ENCODE measurements at regions not wholly inside any gene's neighbourhood (a gene's known extent, or its start where the extent isn't known, plus 50 kb on each side); places are given as distances from the start of the nearest gene placed in this dataset.

DNA sequence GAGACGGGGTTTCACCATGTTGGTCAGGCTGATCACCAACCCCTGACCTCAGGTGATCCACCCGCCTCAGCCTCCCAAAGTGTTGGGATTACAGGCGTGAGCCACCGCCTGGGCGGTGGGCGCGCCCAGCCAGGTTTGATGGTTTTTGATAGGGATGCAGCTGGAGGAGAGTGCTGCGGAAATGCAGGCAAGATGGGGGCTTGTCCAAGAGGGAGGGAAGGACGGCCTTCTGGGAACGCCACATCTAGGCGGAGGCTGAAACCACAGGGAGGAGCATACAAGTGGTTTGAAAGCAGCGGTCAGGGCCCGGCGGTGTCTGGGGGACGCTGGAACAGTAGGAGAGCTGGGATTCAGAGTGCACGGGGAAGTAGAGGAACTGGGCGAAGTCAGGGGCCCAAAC lies 134.6 kb downstream of the VRK1 start:
- no peak for DNase-seq (ENCODE audit: low read depth)

DNA sequence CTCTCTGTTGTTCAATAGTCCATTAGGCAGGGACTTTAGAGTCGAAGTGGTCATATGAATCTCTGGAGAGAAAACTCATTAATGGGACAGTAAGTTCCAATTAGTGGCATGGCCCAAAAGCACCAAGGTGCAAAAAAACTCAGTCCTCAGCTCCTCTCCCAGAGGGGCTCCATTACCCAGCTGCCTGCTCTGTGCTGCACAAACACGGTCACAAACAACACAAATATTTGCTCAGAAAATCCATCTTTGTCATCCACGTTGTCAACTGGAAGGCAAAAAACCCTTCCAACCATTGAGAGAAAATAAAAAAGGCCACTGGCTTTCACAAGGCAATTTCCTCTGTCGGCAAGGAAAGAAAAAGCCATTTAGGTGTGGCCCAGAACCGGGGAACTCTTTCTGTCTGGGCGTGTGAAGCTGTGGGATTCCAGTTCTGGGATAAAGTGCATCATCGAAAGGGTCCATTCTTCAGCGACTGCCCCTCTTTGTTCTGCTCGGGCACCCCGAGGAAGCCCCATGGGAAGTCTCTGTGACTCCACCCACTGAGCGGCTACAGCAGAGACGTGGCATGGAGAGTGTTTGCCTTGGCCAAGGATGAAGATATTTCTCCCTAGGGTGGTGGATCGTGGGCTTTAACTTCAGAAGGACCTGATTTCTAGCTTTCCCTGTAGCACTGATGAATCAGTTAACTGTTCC lies 137.6 kb downstream of the VRK1 start:
- DNase-seq (ENCODE audit: low read depth): no peak

GRCh38 chr14:96938946-96939345 lies 141.8 kb downstream of the VRK1 start:
- DNase-seq (ENCODE audit: low read depth): no peak

DNA sequence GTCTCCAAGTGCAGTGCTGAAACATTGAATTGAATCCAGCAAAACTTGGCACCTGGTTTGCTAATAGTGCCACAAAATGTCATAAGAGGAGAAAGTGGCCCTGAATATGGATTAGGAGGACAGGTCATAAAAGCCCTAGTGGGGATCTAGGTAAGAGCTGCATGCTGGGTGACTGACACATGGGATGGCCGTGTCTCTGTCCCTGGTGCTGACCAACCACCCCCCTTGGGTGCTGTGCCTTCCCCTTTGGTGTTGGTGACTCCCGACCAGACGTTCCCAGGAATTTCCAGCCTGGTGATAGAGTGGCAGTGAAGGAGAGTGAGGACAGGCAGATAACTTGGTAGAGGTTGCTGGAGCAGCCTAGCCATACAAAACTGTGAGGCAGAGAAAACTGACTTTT lies 142.8 kb downstream of the VRK1 start:
- DNase-seq (ENCODE audit: low read depth): no peak

GRCh38 chr14:96944297-96944696 lies 147.1 kb downstream of the VRK1 start:
- no peak for DNase-seq (ENCODE audit: low read depth)

- no peak for DNase-seq (ENCODE audit: low read depth)
Measured at GRCh38 chr14:96945721-96946120, 148.5 kb downstream of the VRK1 start.

- no peak for DNase-seq (ENCODE audit: low read depth)
Measured at GRCh38 chr14:96949594-96949993, 152.4 kb downstream of the VRK1 start.

DNA sequence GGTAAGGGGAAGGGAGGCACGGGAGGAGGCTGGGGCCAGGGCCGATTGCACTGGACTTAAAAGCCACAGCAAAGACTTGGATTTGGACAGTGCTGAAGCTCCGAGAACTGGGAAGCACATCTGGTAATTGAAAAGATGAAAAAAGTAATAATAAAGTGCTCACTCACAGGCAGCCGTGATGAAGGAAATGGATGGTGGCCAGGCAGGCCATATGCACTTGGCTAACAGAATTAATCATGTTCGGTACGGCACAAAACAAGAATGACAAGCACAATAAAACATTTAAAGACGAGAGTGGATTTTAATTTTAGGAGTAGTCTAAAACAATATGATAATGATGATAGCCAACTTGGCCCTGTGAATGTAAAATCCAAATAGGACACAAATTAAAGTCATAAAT lies 154.3 kb downstream of the VRK1 start:
- no peak for DNase-seq (ENCODE audit: low read depth)

DNA sequence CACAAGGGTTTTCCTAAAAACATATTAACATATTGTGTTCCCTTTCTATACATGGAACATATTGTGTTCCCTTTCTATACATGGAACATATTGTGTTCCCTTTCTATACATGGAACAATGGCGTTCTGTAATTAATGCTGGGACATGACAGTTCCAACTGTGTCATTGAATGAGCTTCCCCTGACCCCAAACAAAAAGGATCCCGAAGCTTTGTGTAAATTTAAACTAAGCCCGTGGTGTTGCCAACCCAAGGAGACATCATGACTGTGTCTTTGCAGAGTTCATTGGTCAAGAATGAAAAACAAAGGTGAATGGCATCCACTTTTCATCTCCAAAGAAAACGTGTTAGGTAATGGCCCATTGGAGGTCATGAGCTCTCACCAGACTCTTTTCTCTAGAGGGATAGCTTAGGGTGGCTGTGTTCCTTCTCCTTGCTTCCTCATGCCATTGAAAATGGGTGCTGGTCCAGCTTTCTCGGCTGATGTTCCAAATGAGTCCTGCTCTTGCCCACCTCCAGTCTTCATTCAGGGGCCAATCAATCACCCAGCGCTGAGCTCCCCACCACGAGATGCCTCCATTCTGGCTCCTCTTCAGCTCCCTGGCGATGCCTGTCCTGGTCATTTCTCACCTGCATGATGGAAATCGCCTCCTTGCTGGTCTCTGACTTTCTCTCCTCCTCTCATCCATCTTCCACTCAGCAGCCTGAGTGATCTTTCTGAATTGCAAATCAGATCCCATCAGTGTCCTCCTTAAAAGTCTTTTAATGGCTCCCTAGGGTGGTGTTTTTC lies 156.1 kb downstream of the VRK1 start:
- DNase-seq (ENCODE audit: low read depth): no peak

- no peak for DNase-seq (ENCODE audit: low read depth)
Measured at GRCh38 chr14:96953875-96954185, 156.6 kb downstream of the VRK1 start.

DNA sequence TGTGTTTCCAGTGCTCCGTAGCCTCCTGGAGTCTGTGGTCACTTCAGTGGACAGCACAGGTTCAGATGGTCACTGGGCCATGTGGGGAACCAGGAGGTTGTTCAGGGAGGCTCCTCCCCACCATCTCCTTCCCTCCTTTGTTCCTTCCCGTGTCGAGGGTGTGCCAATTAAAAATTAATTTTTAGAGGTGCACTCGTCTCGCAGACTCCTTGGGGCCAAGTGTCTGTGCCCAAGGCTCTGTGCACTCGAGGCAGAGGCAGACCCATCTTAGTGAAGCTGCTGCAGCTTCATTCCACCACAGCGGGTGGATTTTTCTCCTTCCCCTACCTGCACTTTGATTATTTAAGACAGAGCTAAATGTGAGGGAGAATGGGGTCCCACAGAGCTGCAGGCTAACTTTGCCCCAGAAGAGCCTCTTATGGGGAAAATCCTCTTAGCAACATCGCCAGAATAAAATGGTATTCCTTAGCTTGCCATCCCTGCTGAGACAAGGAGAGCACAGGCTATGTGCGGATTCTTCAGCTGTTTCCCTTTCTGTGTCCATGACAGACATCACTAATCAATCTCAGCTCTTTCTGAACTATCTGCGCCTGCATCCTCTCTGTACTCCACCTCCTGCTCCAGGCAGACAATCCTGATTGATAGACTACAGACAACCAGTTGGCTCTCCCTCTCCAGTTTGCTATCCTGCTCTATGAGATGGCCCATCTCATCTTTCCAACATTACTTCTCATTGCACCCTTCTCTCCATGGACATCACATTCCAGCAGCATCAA lies 159.5 kb downstream of the VRK1 start:
- no peak for DNase-seq (ENCODE audit: low read depth)

DNA sequence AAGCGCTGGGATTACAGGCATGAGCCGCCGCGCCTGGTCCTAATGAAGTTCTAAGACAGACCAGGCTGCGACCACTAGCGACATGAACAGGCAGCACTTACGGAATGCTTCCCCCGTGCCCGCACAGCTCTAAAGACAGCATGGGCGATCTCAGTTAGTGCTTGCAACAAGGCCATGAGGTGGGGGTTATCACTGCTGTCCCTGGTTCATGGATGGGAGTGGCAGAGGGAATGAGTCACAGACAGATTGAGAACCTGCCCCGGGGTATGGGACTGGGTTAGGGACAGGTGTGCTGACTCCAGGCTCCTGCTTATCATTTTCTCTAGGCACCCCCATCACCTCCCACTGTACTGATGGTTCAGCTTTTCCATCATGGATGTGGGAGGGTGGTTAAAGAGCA lies 160.9 kb downstream of the VRK1 start:
- DNase-seq (ENCODE audit: low read depth): no peak

DNA sequence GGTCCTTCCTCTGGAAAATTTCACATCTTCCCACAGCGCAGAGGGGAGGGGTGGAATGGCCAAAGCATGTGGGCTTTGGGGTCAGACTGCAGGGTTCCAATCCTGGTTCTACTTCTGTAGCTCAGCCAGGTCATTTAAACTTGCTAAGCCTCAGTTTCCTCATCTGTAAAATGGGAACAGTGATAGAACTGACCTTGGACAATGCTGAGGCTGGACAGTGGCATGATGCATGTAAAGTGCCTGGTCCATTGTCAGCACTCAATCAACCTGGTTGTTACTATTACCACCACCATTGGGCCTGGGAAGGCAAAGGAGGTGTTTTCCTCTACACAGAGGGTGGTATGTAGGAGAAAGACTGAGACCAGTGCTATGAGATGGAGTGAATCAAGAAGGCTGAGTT lies 162.8 kb downstream of the VRK1 start:
- no peak for DNase-seq (ENCODE audit: low read depth)

- no peak for DNase-seq (ENCODE audit: low read depth)
Measured at GRCh38 chr14:96960598-96961116, 163.5 kb downstream of the VRK1 start.

GRCh38 chr14:96961895-96962294 lies 164.7 kb downstream of the VRK1 start:
- DNase-seq (ENCODE audit: low read depth): no peak

DNA sequence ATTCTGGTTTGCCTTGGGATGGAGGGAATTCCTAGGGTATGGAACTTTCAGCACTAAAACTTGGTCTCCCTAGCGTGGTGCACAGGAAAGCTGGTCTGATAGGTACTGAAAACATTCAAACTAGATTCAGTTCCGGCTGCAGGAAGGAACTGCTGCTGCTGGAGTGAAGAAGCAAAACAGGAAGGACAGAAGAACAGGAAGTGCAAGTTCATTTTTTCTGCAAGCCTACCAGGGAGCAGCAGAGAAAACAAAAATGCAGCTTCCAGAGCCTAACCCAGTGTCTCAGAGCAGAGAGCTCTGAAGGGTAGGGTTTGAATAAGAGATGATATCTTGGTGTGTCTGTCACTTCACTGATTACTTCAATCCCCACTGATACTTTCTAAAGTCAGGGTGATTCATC lies 165.2 kb downstream of the VRK1 start:
- DNase-seq (ENCODE audit: low read depth): no peak

GRCh38 chr14:96964726-96965415 lies 167.7 kb downstream of the VRK1 start:
- no peak for DNase-seq (ENCODE audit: low read depth)

DNA sequence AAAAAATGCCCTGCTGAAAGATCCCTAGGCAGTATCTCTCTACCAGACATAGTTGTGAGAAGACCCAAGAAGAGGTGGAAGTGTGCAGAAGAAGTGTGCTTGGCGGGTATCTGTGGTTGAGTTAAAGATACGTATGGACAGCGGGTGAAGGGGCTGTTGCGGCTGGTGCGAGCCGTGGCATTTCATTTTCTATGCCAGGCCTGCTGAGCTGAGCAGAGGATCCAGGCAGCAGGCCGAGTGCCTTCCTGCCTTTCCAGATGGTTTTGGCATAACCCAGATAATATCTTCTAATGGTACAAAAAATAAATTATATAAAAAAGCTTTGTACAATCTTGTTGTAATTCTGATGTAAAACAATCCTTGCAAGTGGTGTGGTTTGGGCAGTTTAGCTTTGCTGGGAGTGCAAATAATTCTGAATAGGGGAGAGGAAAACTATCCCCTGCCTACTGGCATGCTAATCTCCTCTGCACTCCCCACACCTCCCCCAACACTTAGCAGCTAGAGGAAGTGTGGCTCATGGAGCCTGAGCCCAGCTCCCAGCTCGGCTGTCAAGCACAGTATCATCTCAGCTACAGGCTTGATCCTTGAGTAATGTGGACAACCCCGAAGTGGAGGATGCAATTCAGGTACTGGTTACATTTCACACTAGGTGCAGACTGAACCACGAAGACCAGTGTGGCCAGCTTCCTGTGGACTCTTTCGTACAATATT lies 168.9 kb downstream of the VRK1 start:
- DNase-seq (ENCODE audit: low read depth): no peak

- DNase-seq (ENCODE audit: low read depth): no peak
Measured at GRCh38 chr14:96975116-96975515, 177.9 kb downstream of the VRK1 start.

DNA sequence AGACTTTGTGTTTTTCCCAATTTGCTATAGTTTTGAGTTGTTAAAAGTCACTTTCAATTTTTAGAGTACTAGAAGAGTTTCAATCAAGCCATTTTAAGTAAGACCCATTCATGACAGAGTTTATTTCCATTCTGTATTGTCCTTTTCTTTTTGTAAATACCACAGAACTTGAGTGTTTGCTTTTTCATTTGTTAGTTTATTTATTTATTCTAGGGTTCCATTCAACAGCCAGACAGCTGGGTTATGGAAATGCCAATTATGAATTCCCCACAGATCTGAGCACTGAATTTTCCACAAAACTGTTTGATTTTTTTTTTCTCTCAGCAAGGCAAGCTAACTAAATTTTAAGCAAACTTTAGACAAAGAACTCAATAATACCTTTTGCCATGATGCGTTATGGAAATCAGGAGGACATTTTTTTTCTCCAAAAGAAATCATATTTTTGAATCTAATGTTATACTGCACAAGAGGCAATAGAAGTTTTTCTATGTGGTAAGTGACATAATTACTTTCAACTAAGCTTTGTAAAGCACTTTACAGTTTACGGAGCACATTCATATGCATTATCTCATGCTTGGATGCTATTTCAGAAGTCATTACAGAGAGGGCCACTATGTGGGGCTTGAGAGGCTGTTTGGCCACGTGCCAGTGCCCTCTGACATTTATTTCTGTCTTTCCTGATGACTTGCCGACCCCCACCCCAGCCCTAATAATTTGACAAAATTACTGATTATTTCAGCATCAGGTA lies 181.5 kb downstream of the VRK1 start:
- DNase-seq (ENCODE audit: low read depth): no peak

GRCh38 chr14:96979611-96980074 lies 182.5 kb downstream of the VRK1 start:
- DNase-seq (ENCODE audit: low read depth): no peak

Measured in GM04504 (cell line).